ENCODE measurements at regions not wholly inside any gene's neighbourhood (a gene's known extent, or its start where the extent isn't known, plus 50 kb on each side); places are given as distances from the start of the nearest gene placed in this dataset.

- H3K4me1 ChIP-seq (replicated peaks) = no peaks in the 10 kb centered on the region
- no peaks in the 10 kb centered on the region for H3K36me3 ChIP-seq
- WGBS = 34% methylated on average over 5 of the region's 5 CpGs
- TF ChIP-seq CTCF (IDR thresholded peaks at IDR 0.05) = no peak
- TF ChIP-seq POLR2A (IDR thresholded peaks at IDR 0.05) = no peak
- TF ChIP-seq POLR2AphosphoS5 (IDR thresholded peaks at IDR 0.05) = no peak
- no peaks in the 10 kb centered on the region for H3K9me3 ChIP-seq
- DNase-seq (ENCODE audit: low spot score) = no peak
- H3K4me3 ChIP-seq = no peak overlapping the region
- peaks cover 7% of the 10 kb centered on the region for H3K27me3 ChIP-seq (replicated peaks; ENCODE audit: insufficient read depth)
- H3K27ac ChIP-seq = no peak overlapping the region
- intact Hi-C loops (cut with DNase I) = no loop called here
These were observed 202.3 kb upstream of the RPL38 start for GRCh38 chr17:74001145-74001544.

GRCh38 chr17:74002241-74002640 lies 201.2 kb upstream of the RPL38 start:
- no peaks in the 10 kb centered on the region for H3K4me1 ChIP-seq (replicated peaks)
- no peak overlapping the region for H3K27ac ChIP-seq
- 91% methylated on average over 2 of the region's 5 CpGs for WGBS
- no peaks in the 10 kb centered on the region for H3K36me3 ChIP-seq
- no peak overlapping the region for H3K4me3 ChIP-seq
- TF ChIP-seq POLR2A (IDR thresholded peaks at IDR 0.05) (no peak), CTCF (IDR thresholded peaks at IDR 0.05) (no peak), POLR2AphosphoS5 (IDR thresholded peaks at IDR 0.05) (no peak)
- intact Hi-C loops (cut with DNase I) = no loop called here
- DNase-seq (ENCODE audit: low spot score) = no peak
- peaks cover 12% of the 10 kb centered on the region for H3K27me3 ChIP-seq (replicated peaks; ENCODE audit: insufficient read depth)
- no peaks in the 10 kb centered on the region for H3K9me3 ChIP-seq

GRCh38 chr17:74004056-74004455 lies 199.4 kb upstream of the RPL38 start:
- Histone ChIP-seq H3K9me3 (no peaks in the 10 kb centered on the region), H3K4me1 (replicated peaks) (no peaks in the 10 kb centered on the region), H3K36me3 (no peaks in the 10 kb centered on the region), H3K27ac (no peak overlapping the region), H3K27me3 (replicated peaks; ENCODE audit: insufficient read depth) (peaks cover 12% of the 10 kb centered on the region), H3K4me3 (no peak overlapping the region)
- TF ChIP-seq POLR2AphosphoS5 (IDR thresholded peaks at IDR 0.05) (no peak), POLR2A (IDR thresholded peaks at IDR 0.05) (no peak), CTCF (IDR thresholded peaks at IDR 0.05) (no peak)
- WGBS = 49% methylated on average over 7 of the region's 7 CpGs
- intact Hi-C loops (cut with DNase I) = no loop called here
- DNase-seq (ENCODE audit: low spot score) = no peak

GRCh38 chr17:74005790-74006189 lies 197.7 kb upstream of the RPL38 start:
- TF ChIP-seq POLR2AphosphoS5 (IDR thresholded peaks at IDR 0.05) (no peak), CTCF (IDR thresholded peaks at IDR 0.05) (no peak), POLR2A (IDR thresholded peaks at IDR 0.05) (no peak)
- Histone ChIP-seq H3K4me1 (replicated peaks) (no peaks in the 10 kb centered on the region), H3K36me3 (no peaks in the 10 kb centered on the region), H3K27ac (no peak overlapping the region), H3K27me3 (replicated peaks; ENCODE audit: insufficient read depth) (peaks cover 12% of the 10 kb centered on the region), H3K9me3 (no peaks in the 10 kb centered on the region), H3K4me3 (no peak overlapping the region)
- intact Hi-C loops (cut with DNase I) = no loop called here
- WGBS = 68% methylated on average over 9 of the region's 9 CpGs
- no peak for DNase-seq (ENCODE audit: low spot score)

- Histone ChIP-seq H3K27me3 (replicated peaks; ENCODE audit: insufficient read depth) (peaks cover 12% of the 10 kb centered on the region), H3K9me3 (no peaks in the 10 kb centered on the region), H3K4me3 (no peak overlapping the region), H3K36me3 (no peaks in the 10 kb centered on the region), H3K4me1 (replicated peaks) (no peaks in the 10 kb centered on the region), H3K27ac (no peak overlapping the region)
- no peak for DNase-seq (ENCODE audit: low spot score)
- no peak for TF ChIP-seq POLR2A (IDR thresholded peaks at IDR 0.05)
- no peak for TF ChIP-seq POLR2AphosphoS5 (IDR thresholded peaks at IDR 0.05)
- no peak for TF ChIP-seq CTCF (IDR thresholded peaks at IDR 0.05)
- 90% methylated on average over 7 of the region's 8 CpGs for WGBS
- intact Hi-C loops (cut with DNase I) = no loop called here
These were observed 197.1 kb upstream of the RPL38 start for GRCh38 chr17:74006371-74006770.

All from prostate gland (tissue), 2 donors.